Keratinocyte (primary cell): ENCODE measurements at regions not wholly inside any gene's neighbourhood (a gene's known extent, or its start where the extent isn't known, plus 50 kb on each side); places are given as distances from the start of the nearest gene placed in this dataset.
A peak's percentile ranks its signal among the peaks of the same experiment; 100 is the strongest.

Experiments
- DNase-seq: peaks from one replicate; pipeline ENCODE4 v3.0.0-alpha.2; 2011; ENCODE audit warnings: low read depth, missing footprints, low spot score
- FAIRE-seq: peaks from 2 replicates; lab custom pipeline; 2011; peaks lifted over from hg19 to GRCh38; lab: Jason Lieb, UNC
- H2AFZ ChIP-seq: 2 replicates; pipeline ENCODE4 v1.6.0; 2012; ENCODE audit warnings: low read length, control low read depth, inconsistent platforms; ENCODE audit not compliant: control insufficient read depth
- H3K27ac ChIP-seq: 2 replicates; pipeline ENCODE4 v1.5.1; 2011; ENCODE audit warnings: low read length; ENCODE audit not compliant: control insufficient read depth, insufficient read depth
- H3K27me3 ChIP-seq: 3 replicates; pipeline ENCODE4 v1.6.0; 2011; ENCODE audit warnings: low read length; ENCODE audit not compliant: control insufficient read depth, insufficient read depth; ENCODE audit errors: extremely low read depth
- H3K36me3 ChIP-seq, 2 experiments: 2 replicates in 1 of 2; 3 replicates in 1 of 2; pipeline ENCODE4 v1.5.1; 2011; ENCODE audit warnings: low read length in 2 of 2, mild to moderate bottlenecking in 1 of 2; ENCODE audit not compliant: control insufficient read depth in 2 of 2, insufficient read depth in 2 of 2; ENCODE audit errors: extremely low read depth in 1 of 2
- H3K4me1 ChIP-seq: 3 replicates; pipeline ENCODE4 v1.5.1; 2011; ENCODE audit warnings: low read length; ENCODE audit not compliant: control insufficient read depth, insufficient read depth; ENCODE audit errors: extremely low read depth
- H3K4me2 ChIP-seq: 3 replicates; pipeline ENCODE4 v1.6.0; 2011; ENCODE audit warnings: low read depth, low read length; ENCODE audit not compliant: control insufficient read depth, insufficient read depth; ENCODE audit errors: extremely low read depth
- H3K4me3 ChIP-seq, 3 experiments: fragments of 200-600 bp in 1 of 3; sonication (generic) in 1 of 3; 2 replicates in 2 of 3; 3 replicates in 1 of 3; pipeline ENCODE4 v1.5.1; 2011 to 2016; ENCODE audit warnings: low read length in 3 of 3, mild to moderate bottlenecking in 3 of 3, control low read depth in 2 of 3, inconsistent platforms in 1 of 3, low read depth in 1 of 3, mixed read lengths in 1 of 3, mixed run types in 1 of 3, moderate library complexity in 1 of 3; ENCODE audit not compliant: control insufficient read depth in 2 of 3, insufficient read depth in 2 of 3; ENCODE audit errors: extremely low read depth in 1 of 3
- H3K79me2 ChIP-seq: 2 replicates; pipeline ENCODE4 v1.6.0; 2012; ENCODE audit warnings: low read length; ENCODE audit not compliant: control insufficient read depth, insufficient read depth
- H3K9ac ChIP-seq: 3 replicates; pipeline ENCODE4 v1.6.0; 2011; ENCODE audit warnings: low read length; ENCODE audit not compliant: control insufficient read depth, insufficient read depth; ENCODE audit errors: extremely low read depth
- H3K9me1 ChIP-seq: 3 replicates; pipeline ENCODE4 v1.6.0; 2011; ENCODE audit warnings: low read length; ENCODE audit not compliant: control insufficient read depth, insufficient read depth; ENCODE audit errors: extremely low read depth
- H3K9me3 ChIP-seq: 2 replicates; pipeline ENCODE4 v1.5.1; 2012; ENCODE audit warnings: low read depth, low read length; ENCODE audit not compliant: control insufficient read depth
- H4K20me1 ChIP-seq: 3 replicates; pipeline ENCODE4 v1.6.0; 2011; ENCODE audit warnings: low read length; ENCODE audit not compliant: control insufficient read depth, insufficient read depth; ENCODE audit errors: extremely low read depth
- CTCF ChIP-seq, 3 experiments: IDR thresholded peaks in 1 of 3; conservative IDR thresholded peaks in 1 of 3; optimal IDR thresholded peaks in 1 of 3; 2 replicates in 2 of 3; 3 replicates in 1 of 3; pipeline versions ENCODE3 to v1.5.1; 2011; ENCODE audit warnings: low read length in 3 of 3, mild to moderate bottlenecking in 3 of 3, moderate library complexity in 2 of 3, control low read depth in 1 of 3, inconsistent platforms in 1 of 3; ENCODE audit not compliant: insufficient read depth in 2 of 3; ENCODE audit errors: extremely low read depth in 1 of 3
- EZH2 ChIP-seq: IDR thresholded peaks from one replicate; pipeline ENCODE4 v1.6.1; 2012; ENCODE audit warnings: inconsistent platforms, mild to moderate bottlenecking, low read length, moderate library complexity
- dilution Hi-C: fragments of 300-500 bp; cut with MboI; formaldehyde crosslinking; loops from one replicate; pipeline ENCODE4 v1.7.0; 2020; ENCODE audit warnings: low sequenced_read_pairs; ENCODE audit not compliant: extremely low pct_ligation_motif_present

GRCh38 chr5:154135125-154135817, 55.3 kb upstream of the GALNT10 start:
- TF ChIP-seq EZH2 (no peak), CTCF (optimal IDR thresholded peaks at IDR 0.05 in 1 of 3, IDR thresholded peaks at IDR 0.05 in 1 of 3, conservative IDR thresholded peaks at IDR 0.05 in 1 of 3; ENCODE audit: extremely low read depth in 1 of 3, insufficient read depth in 2 of 3, low read length in 3 of 3) (no peak)
- Histone ChIP-seq H3K4me2 (no peak overlapping the region), H3K79me2 (no peaks in the 10 kb centered on the region), H3K9ac (no peak overlapping the region), H4K20me1 (no peaks in the 10 kb centered on the region), H3K4me3 (no peak overlapping the region), H3K4me1 (no peaks in the 10 kb centered on the region), H3K27me3 (peaks cover 14% of the 10 kb centered on the region), H2AFZ (no peak overlapping the region), H3K9me3 (no peaks in the 10 kb centered on the region), H3K36me3 (no peaks in the 10 kb centered on the region), H3K9me1 (no peaks in the 10 kb centered on the region), H3K27ac (no peak overlapping the region)
- FAIRE-seq (no peak), DNase-seq (no peak)
- dilution Hi-C loops = no loop called here

DNA sequence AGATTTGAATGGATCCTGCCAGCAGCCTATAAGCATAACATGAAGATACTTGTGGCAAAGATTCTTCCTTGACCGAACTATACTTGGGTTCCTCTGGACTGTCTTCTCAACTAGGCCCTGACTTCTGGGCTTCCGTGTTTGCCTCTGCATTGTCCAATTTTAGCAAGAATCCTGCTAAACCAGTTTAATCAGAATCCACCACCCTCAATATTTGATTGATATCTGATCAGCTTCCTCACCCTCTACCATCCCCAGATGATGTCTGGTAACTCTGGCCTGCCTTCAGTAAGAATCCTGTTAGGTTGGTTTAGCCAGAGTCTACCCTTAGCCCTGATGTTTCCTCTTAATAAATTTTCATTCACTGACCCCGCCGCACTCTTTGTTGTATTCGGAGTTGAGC, 54.4 kb upstream of the GALNT10 start:
- Histone ChIP-seq H2AFZ (no peak overlapping the region), H4K20me1 (no peaks in the 10 kb centered on the region), H3K4me3 (no peak overlapping the region), H3K9me3 (no peaks in the 10 kb centered on the region), H3K27ac (no peak overlapping the region), H3K27me3 (peaks cover 14% of the 10 kb centered on the region), H3K9me1 (no peaks in the 10 kb centered on the region), H3K4me1 (no peaks in the 10 kb centered on the region), H3K79me2 (no peaks in the 10 kb centered on the region), H3K4me2 (no peak overlapping the region), H3K36me3 (no peaks in the 10 kb centered on the region), H3K9ac (no peak overlapping the region)
- DNase-seq (no peak), FAIRE-seq (no peak)
- TF ChIP-seq EZH2 = peak; percentile 32
- TF ChIP-seq CTCF (optimal IDR thresholded peaks at IDR 0.05 in 1 of 3, IDR thresholded peaks at IDR 0.05 in 1 of 3, conservative IDR thresholded peaks at IDR 0.05 in 1 of 3; ENCODE audit: extremely low read depth in 1 of 3, insufficient read depth in 2 of 3, low read length in 3 of 3) = no peak
- dilution Hi-C loops = no loop called here
